ENCODE measurements at regions not wholly inside any gene's neighbourhood (a gene's known extent, or its start where the extent isn't known, plus 50 kb on each side); places are given as distances from the start of the nearest gene placed in this dataset.

DNA sequence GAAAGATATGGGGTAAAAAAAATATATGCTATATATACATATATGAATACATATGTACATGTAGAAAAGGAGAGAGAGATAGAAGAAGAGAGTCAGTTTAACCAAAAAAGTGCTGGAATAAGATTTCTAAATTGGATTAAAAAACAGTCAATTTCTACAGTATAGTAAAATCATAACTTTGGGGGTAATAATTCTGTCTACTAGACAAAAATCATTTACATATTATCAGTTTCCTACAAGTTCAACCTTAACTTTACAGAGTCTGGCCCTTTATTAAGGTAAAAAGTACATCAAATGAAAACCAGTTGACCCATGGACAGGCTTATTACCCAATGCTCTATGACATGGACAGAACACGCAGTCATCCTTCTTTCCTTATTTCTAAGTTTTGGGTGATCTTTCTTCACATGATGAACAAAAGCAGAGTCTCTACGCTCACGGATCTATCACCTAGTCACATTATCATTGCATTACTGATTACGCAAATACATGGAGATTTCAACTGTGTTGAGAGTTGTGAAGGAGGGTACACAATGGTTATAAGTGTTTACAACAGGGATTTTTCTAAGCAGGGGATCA lies 63.9 kb upstream of the SMIM36 start:
- intact Hi-C loops (cut with DNase I; ENCODE audit: low total_unique reads): no loop called here
- Histone ChIP-seq H3K36me3 (no peaks in the 10 kb centered on the region), H3K4me1 (no peaks in the 10 kb centered on the region), H3K27ac (peak overlapping the region in 1 of 2 donors; percentile 94), H3K4me3 (no peak overlapping the region), H3K27me3 (no peaks in the 10 kb centered on the region), H3K9me3 (no peaks in the 10 kb centered on the region)
- no peak for DNase-seq (ENCODE audit: low spot score in 2 of 2)
- TF ChIP-seq POLR2A (IDR thresholded peaks at IDR 0.05) (no peak), CTCF (IDR thresholded peaks at IDR 0.05) (no peak), POLR2AphosphoS5 (IDR thresholded peaks at IDR 0.05) (no peak)

DNA sequence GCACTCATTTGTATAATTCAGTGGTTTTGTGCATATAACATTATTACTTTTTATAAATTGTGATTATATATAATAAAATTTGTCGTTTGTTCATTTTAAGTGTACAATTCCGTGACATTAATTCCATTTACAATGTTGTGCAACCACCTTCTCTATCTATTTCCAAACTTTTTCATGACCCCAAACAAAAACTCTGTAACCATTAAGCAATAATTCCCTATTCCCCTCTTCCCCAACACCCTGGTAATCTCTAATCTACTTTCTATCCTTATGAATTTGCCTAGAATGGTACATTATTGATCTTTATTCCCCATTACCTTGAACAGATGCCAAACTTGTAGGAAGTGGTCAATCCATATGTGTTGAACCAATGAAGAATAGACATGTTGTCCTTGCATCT lies 61.3 kb upstream of the SMIM36 start:
- no peaks in the 10 kb centered on the region for H3K36me3 ChIP-seq
- TF ChIP-seq CTCF (IDR thresholded peaks at IDR 0.05): no peak
- no peak for TF ChIP-seq POLR2AphosphoS5 (IDR thresholded peaks at IDR 0.05)
- TF ChIP-seq POLR2A (IDR thresholded peaks at IDR 0.05): no peak
- intact Hi-C loops (cut with DNase I; ENCODE audit: low total_unique reads): no loop called here
- no peak overlapping the region for H3K27ac ChIP-seq
- H3K4me1 ChIP-seq: no peaks in the 10 kb centered on the region
- DNase-seq (ENCODE audit: low spot score in 2 of 2): no peak
- no peaks in the 10 kb centered on the region for H3K27me3 ChIP-seq
- H3K9me3 ChIP-seq: no peaks in the 10 kb centered on the region
- H3K4me3 ChIP-seq: no peak overlapping the region

GRCh38 chr17:55572139-55572538 lies 60.9 kb upstream of the SMIM36 start:
- TF ChIP-seq POLR2A (IDR thresholded peaks at IDR 0.05) (no peak), POLR2AphosphoS5 (IDR thresholded peaks at IDR 0.05) (no peak), CTCF (IDR thresholded peaks at IDR 0.05) (no peak)
- DNase-seq (ENCODE audit: low spot score in 2 of 2): no peak
- intact Hi-C loops (cut with DNase I; ENCODE audit: low total_unique reads): no loop called here
- H3K36me3 ChIP-seq: no peaks in the 10 kb centered on the region
- no peak overlapping the region for H3K4me3 ChIP-seq
- H3K9me3 ChIP-seq: no peaks in the 10 kb centered on the region
- no peaks in the 10 kb centered on the region for H3K4me1 ChIP-seq
- no peak overlapping the region for H3K27ac ChIP-seq
- no peaks in the 10 kb centered on the region for H3K27me3 ChIP-seq

- H3K27ac ChIP-seq: no peak overlapping the region
- TF ChIP-seq POLR2AphosphoS5 (IDR thresholded peaks at IDR 0.05) (no peak), CTCF (IDR thresholded peaks at IDR 0.05) (no peak), POLR2A (IDR thresholded peaks at IDR 0.05) (no peak)
- no peaks in the 10 kb centered on the region for H3K27me3 ChIP-seq
- H3K9me3 ChIP-seq: no peaks in the 10 kb centered on the region
- no peak overlapping the region for H3K4me3 ChIP-seq
- no peaks in the 10 kb centered on the region for H3K4me1 ChIP-seq
- no peak for DNase-seq (ENCODE audit: low spot score in 2 of 2)
- no peaks in the 10 kb centered on the region for H3K36me3 ChIP-seq
- intact Hi-C loops (cut with DNase I; ENCODE audit: low total_unique reads): no loop called here
Measured at GRCh38 chr17:55571095-55571494, 59.8 kb upstream of the SMIM36 start.

- no peaks in the 10 kb centered on the region for H3K9me3 ChIP-seq
Measured at GRCh38 chr17:55570391-55570790, 59.1 kb upstream of the SMIM36 start.

More at GRCh38 chr17:55570391-55570790, 59.1 kb upstream of the SMIM36 start:
- H3K27me3 ChIP-seq: no peaks in the 10 kb centered on the region
- intact Hi-C loops (cut with DNase I; ENCODE audit: low total_unique reads): no loop called here
- H3K4me1 ChIP-seq: no peaks in the 10 kb centered on the region
- no peak for DNase-seq (ENCODE audit: low spot score in 2 of 2)
- H3K4me3 ChIP-seq: no peak overlapping the region
- TF ChIP-seq POLR2AphosphoS5 (IDR thresholded peaks at IDR 0.05) (no peak), CTCF (IDR thresholded peaks at IDR 0.05) (no peak), POLR2A (IDR thresholded peaks at IDR 0.05) (no peak)
- no peaks in the 10 kb centered on the region for H3K36me3 ChIP-seq
- H3K27ac ChIP-seq: no peak overlapping the region

All from breast epithelium (tissue), 4 donors.